ENCODE measurements at regions not wholly inside any gene's neighbourhood (a gene's known extent, or its start where the extent isn't known, plus 50 kb on each side); places are given as distances from the start of the nearest gene placed in this dataset.

DNA sequence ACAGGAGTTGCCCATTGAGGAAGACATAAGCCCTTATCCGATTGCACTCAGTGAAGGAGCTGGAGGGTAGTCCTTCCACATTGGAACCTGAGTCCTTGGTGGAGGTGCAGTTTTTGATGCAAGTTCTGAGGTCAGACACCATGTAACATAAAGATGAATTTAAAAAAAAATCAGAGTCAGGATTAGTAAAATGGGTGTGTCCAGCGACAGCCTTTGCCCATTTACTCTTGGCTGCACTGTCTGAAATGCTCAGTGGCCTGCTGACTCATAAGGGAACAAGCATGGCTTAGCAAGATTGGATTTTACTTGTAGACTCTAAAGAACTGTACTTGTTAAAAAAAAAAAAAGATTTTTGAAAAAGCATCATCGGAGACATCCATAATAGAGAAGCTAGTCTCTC, 241.1 kb upstream of the TOPAZ1 start:
- TF ChIP-seq, protein P1, sequence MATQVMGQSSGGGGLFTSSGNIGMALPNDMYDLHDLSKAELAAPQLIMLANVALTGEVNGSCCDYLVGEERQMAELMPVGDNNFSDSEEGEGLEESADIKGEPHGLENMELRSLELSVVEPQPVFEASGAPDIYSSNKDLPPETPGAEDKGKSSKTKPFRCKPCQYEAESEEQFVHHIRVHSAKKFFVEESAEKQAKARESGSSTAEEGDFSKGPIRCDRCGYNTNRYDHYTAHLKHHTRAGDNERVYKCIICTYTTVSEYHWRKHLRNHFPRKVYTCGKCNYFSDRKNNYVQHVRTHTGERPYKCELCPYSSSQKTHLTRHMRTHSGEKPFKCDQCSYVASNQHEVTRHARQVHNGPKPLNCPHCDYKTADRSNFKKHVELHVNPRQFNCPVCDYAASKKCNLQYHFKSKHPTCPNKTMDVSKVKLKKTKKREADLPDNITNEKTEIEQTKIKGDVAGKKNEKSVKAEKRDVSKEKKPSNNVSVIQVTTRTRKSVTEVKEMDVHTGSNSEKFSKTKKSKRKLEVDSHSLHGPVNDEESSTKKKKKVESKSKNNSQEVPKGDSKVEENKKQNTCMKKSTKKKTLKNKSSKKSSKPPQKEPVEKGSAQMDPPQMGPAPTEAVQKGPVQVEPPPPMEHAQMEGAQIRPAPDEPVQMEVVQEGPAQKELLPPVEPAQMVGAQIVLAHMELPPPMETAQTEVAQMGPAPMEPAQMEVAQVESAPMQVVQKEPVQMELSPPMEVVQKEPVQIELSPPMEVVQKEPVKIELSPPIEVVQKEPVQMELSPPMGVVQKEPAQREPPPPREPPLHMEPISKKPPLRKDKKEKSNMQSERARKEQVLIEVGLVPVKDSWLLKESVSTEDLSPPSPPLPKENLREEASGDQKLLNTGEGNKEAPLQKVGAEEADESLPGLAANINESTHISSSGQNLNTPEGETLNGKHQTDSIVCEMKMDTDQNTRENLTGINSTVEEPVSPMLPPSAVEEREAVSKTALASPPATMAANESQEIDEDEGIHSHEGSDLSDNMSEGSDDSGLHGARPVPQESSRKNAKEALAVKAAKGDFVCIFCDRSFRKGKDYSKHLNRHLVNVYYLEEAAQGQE (IDR thresholded peaks at IDR 0.05; ENCODE audit: insufficient replicate concordance, low read depth), result no peak
- TF ChIP-seq SPI1 (IDR thresholded peaks at IDR 0.05; ENCODE audit: borderline replicate concordance, low read depth), result no peak
- TF ChIP-seq, protein P2, sequence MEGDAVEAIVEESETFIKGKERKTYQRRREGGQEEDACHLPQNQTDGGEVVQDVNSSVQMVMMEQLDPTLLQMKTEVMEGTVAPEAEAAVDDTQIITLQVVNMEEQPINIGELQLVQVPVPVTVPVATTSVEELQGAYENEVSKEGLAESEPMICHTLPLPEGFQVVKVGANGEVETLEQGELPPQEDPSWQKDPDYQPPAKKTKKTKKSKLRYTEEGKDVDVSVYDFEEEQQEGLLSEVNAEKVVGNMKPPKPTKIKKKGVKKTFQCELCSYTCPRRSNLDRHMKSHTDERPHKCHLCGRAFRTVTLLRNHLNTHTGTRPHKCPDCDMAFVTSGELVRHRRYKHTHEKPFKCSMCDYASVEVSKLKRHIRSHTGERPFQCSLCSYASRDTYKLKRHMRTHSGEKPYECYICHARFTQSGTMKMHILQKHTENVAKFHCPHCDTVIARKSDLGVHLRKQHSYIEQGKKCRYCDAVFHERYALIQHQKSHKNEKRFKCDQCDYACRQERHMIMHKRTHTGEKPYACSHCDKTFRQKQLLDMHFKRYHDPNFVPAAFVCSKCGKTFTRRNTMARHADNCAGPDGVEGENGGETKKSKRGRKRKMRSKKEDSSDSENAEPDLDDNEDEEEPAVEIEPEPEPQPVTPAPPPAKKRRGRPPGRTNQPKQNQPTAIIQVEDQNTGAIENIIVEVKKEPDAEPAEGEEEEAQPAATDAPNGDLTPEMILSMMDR (IDR thresholded peaks at IDR 0.05; ENCODE audit: insufficient read depth, low read length), result no peak
- TF ChIP-seq GABPA (IDR thresholded peaks at IDR 0.05; ENCODE audit: low read depth), result no peak
- no peak for TF ChIP-seq POLR2AphosphoS5 (IDR thresholded peaks at IDR 0.05; ENCODE audit: low read depth)
- peaks cover 56% of the 10 kb centered on the region for H3K27me3 ChIP-seq (ENCODE audit: insufficient read depth, poor library complexity, severe bottlenecking)
- no peak overlapping the region for H3K4me3 ChIP-seq (replicated peaks; ENCODE audit: insufficient read depth, low read length)
- H3K27ac ChIP-seq (replicated peaks), result no peak overlapping the region
- no peak for DNase-seq (ENCODE audit: low read depth in 1 of 2, low spot score in 1 of 2)

DNA sequence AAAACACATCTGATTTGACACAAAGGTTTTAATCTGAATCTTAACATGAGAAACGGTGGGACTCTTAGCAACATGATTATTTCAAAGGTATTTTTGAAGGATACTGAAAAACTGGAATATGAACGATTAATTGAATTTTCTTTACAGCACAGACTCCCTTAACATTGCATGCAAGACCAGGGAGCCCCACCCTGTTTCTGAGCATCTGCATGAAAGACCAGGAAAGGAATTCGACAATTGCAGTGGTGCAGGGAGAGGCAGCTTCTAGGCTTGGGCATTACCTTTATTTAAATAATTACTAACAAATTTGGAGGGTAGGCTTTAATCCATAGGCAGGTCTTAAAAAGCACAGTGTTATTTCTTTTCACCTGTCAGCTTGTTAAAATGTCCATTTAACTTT, 240.6 kb upstream of the TOPAZ1 start:
- DNase-seq (ENCODE audit: low read depth in 1 of 2, low spot score in 1 of 2), result no peak
- no peak overlapping the region for H3K27ac ChIP-seq (replicated peaks)
- H3K4me3 ChIP-seq (replicated peaks; ENCODE audit: insufficient read depth, low read length), result no peak overlapping the region
- H3K27me3 ChIP-seq (ENCODE audit: insufficient read depth, poor library complexity, severe bottlenecking), result peaks cover 51% of the 10 kb centered on the region
- TF ChIP-seq, protein P2 (IDR thresholded peaks at IDR 0.05; ENCODE audit: insufficient read depth, low read length), result no peak
- TF ChIP-seq, protein P1 (IDR thresholded peaks at IDR 0.05; ENCODE audit: insufficient replicate concordance, low read depth), result no peak
- no peak for TF ChIP-seq POLR2AphosphoS5 (IDR thresholded peaks at IDR 0.05; ENCODE audit: low read depth)

DNA sequence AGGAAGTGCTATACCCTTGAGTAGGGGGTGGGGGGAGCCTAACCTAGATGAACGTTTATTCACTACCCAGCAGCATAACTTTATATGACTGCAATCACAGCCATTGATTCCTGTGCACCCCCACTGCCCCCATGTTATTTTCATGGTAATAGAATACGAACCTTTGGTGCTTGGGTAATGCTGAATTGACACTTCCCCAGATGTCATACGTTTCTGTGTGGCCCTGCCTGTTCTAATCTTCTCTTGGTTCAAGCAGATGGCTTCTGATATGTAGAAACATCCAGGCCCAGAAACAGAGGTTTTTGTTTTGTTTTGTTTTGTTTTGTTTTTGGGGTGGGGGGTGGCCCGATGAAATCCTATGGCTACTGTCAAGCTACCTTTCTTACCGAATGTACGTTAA, 237.9 kb upstream of the TOPAZ1 start:
- DNase-seq (ENCODE audit: low read depth in 1 of 2, low spot score in 1 of 2), result no peak
- Histone ChIP-seq H3K27me3 (ENCODE audit: insufficient read depth, poor library complexity, severe bottlenecking) (peaks cover 24% of the 10 kb centered on the region), H3K27ac (replicated peaks) (no peak overlapping the region), H3K4me3 (replicated peaks; ENCODE audit: insufficient read depth, low read length) (no peak overlapping the region)
- TF ChIP-seq, protein P1 (IDR thresholded peaks at IDR 0.05; ENCODE audit: insufficient replicate concordance, low read depth), result no peak
- no peak for TF ChIP-seq SPI1 (IDR thresholded peaks at IDR 0.05; ENCODE audit: borderline replicate concordance, low read depth)
- no peak for TF ChIP-seq POLR2AphosphoS5 (IDR thresholded peaks at IDR 0.05; ENCODE audit: low read depth)
- TF ChIP-seq, protein P2 (IDR thresholded peaks at IDR 0.05; ENCODE audit: insufficient read depth, low read length), result no peak
- no peak for TF ChIP-seq GABPA (IDR thresholded peaks at IDR 0.05; ENCODE audit: low read depth)

Data from HL-60 (cell line).